HEK293 (cell line): ENCODE measurements at regions not wholly inside any gene's neighbourhood (a gene's known extent, or its start where the extent isn't known, plus 50 kb on each side); places are given as distances from the start of the nearest gene placed in this dataset.

Experiments
- CTCF ChIA-PET: fragments of 350-600 bp; formaldehyde crosslinking; extraction: SDS; loops from one replicate; lab custom pipeline; 2021; ENCODE audit warnings: antibody characterized with exemption; lab: Yijun Ruan, JAX
- POLR2A ChIA-PET: fragments of 300-600 bp; formaldehyde crosslinking; extraction: SDS; loops from one replicate; lab custom pipeline; 2020; ENCODE audit warnings: antibody characterized with exemption, inconsistent platforms; lab: Yijun Ruan, JAX
- H3K27ac ChIP-seq: fragments of 200-500 bp; sonication (Bioruptor generic); 2 replicates; pipeline ENCODE4 v1.5.1; 2014; ENCODE audit warnings: low read depth, low read length, control low read depth, inconsistent platforms; ENCODE audit errors: extremely low read depth
- H3K36me3 ChIP-seq, 2 experiments: fragments of 200-500 bp in 1 of 2; sonication (Bioruptor generic) in 1 of 2; 1 replicate in 1 of 2; 2 replicates in 1 of 2; pipeline ENCODE4 v1.5.1; 2014 to 2017; ENCODE audit warnings: inconsistent platforms in 2 of 2, low read length in 2 of 2; ENCODE audit not compliant: control insufficient read depth in 2 of 2, insufficient read depth in 1 of 2
- H3K4me1 ChIP-seq: fragments of 200-500 bp; sonication (Bioruptor generic); 2 replicates; pipeline ENCODE4 v1.5.1; 2014; ENCODE audit warnings: mild to moderate bottlenecking, low read length, inconsistent platforms; ENCODE audit not compliant: control insufficient read depth, insufficient read depth
- H3K4me3 ChIP-seq: 2 replicates; pipeline ENCODE4 v1.5.1; 2011; ENCODE audit warnings: low read depth, mild to moderate bottlenecking, control low read depth, low read length, moderate library complexity
- H3K9me3 ChIP-seq: fragments of 200-500 bp; sonication (Bioruptor generic); 2 replicates; pipeline ENCODE4 v1.5.1; 2014; ENCODE audit warnings: low read depth, low read length, inconsistent platforms; ENCODE audit not compliant: control insufficient read depth, insufficient read depth
- BCL11A ChIP-seq: fragments of 450-650 bp; formaldehyde crosslinking; IDR thresholded peaks from 2 replicates; pipeline ENCODE4 v1.5.1; 2016; ENCODE audit warnings: low read depth, missing biosample characterization, missing genetic modification characterization
- KLF17 ChIP-seq: fragments of 450-650 bp; formaldehyde crosslinking; IDR thresholded peaks from 2 replicates; pipeline ENCODE4 v1.5.1; 2016; ENCODE audit warnings: missing biosample characterization, missing genetic modification characterization
- PRDM1 ChIP-seq: fragments of 450-650 bp; formaldehyde crosslinking; IDR thresholded peaks from 2 replicates; pipeline ENCODE4; 2016; ENCODE audit warnings: missing biosample characterization, missing genetic modification characterization
- PRDM2 ChIP-seq: fragments of 450-650 bp; formaldehyde crosslinking; IDR thresholded peaks from 2 replicates; pipeline ENCODE4 v1.5.1; 2016; ENCODE audit warnings: missing biosample characterization, missing genetic modification characterization, borderline replicate concordance
- ZFP37 ChIP-seq: fragments of 450-650 bp; formaldehyde crosslinking; IDR thresholded peaks from 2 replicates; pipeline ENCODE4 v1.5.1; 2016; ENCODE audit warnings: missing biosample characterization, missing genetic modification characterization
- ZNF114 ChIP-seq: fragments of 450-650 bp; formaldehyde crosslinking; IDR thresholded peaks from 2 replicates; pipeline ENCODE4 v1.5.0; 2017; ENCODE audit warnings: missing biosample characterization, missing genetic modification characterization
- ZNF146 ChIP-seq: fragments of 450-650 bp; formaldehyde crosslinking; IDR thresholded peaks from 2 replicates; pipeline ENCODE4 v1.5.1; 2016; ENCODE audit warnings: missing biosample characterization, missing genetic modification characterization
- ZNF2 ChIP-seq: fragments of 450-650 bp; formaldehyde crosslinking; IDR thresholded peaks from 2 replicates; pipeline ENCODE4 v1.5.1; 2016; ENCODE audit warnings: missing biosample characterization, missing genetic modification characterization
- ZNF211 ChIP-seq: fragments of 450-650 bp; formaldehyde crosslinking; IDR thresholded peaks from 2 replicates; pipeline ENCODE4 v1.5.1; 2016; ENCODE audit warnings: low read depth, missing biosample characterization, missing genetic modification characterization
- ZNF324 ChIP-seq: fragments of 450-650 bp; formaldehyde crosslinking; IDR thresholded peaks from 2 replicates; pipeline ENCODE4 v1.5.1; 2016; ENCODE audit warnings: missing biosample characterization, missing genetic modification characterization
- ZNF341 ChIP-seq: fragments of 450-650 bp; formaldehyde crosslinking; IDR thresholded peaks from 2 replicates; pipeline ENCODE4; 2016; ENCODE audit warnings: low read depth, missing biosample characterization, missing genetic modification characterization
- ZNF354C ChIP-seq: fragments of 450-650 bp; formaldehyde crosslinking; IDR thresholded peaks from 2 replicates; pipeline ENCODE4 v1.5.1; 2016; ENCODE audit warnings: missing biosample characterization, missing genetic modification characterization, low read depth, borderline replicate concordance
- ZNF530 ChIP-seq: fragments of 450-650 bp; formaldehyde crosslinking; IDR thresholded peaks from 2 replicates; pipeline ENCODE4 v1.5.1; 2016; ENCODE audit warnings: low read depth, missing biosample characterization, missing genetic modification characterization
- ZNF548 ChIP-seq: fragments of 450-650 bp; formaldehyde crosslinking; IDR thresholded peaks from 2 replicates; pipeline ENCODE4 v1.5.1; 2016; ENCODE audit warnings: missing biosample characterization, missing genetic modification characterization
- ZNF664 ChIP-seq: fragments of 450-650 bp; formaldehyde crosslinking; IDR thresholded peaks from 2 replicates; pipeline ENCODE4 v1.5.1; 2016; ENCODE audit warnings: missing biosample characterization, missing genetic modification characterization
- ZNF707 ChIP-seq: fragments of 450-650 bp; formaldehyde crosslinking; IDR thresholded peaks from 2 replicates; pipeline ENCODE4 v1.5.1; 2016; ENCODE audit warnings: missing biosample characterization, missing genetic modification characterization
- ZSCAN18 ChIP-seq: fragments of 450-650 bp; formaldehyde crosslinking; IDR thresholded peaks from 2 replicates; pipeline ENCODE4 v1.5.1; 2016; ENCODE audit warnings: missing biosample characterization, missing genetic modification characterization
- TF ChIP-seq, protein P1 (sequence below): fragments of 450-650 bp; formaldehyde crosslinking; IDR thresholded peaks from 2 replicates; pipeline ENCODE4 v1.5.1; 2016; ENCODE audit warnings: missing biosample characterization, missing genetic modification characterization

- ChIA-PET CTCF (interaction anchor here (1.0 to 1.1 kb wide), 2 partner anchors 8 to 31 kb away, joined by 3 to 5 read pairs; no protein-coding TSS in a partner anchor), POLR2A (no interaction called here)
- no peak for TF ChIP-seq ZFP37
- TF ChIP-seq PRDM2 (tag by site-specific recombination): no peak
- TF ChIP-seq ZNF354C (tag by site-specific recombination): no peak
- TF ChIP-seq ZNF146: no peak
- H3K4me1 ChIP-seq: no peaks in the 10 kb centered on the region
- H3K9me3 ChIP-seq: no peaks in the 10 kb centered on the region
- H3K4me3 ChIP-seq: no peak overlapping the region
- H3K36me3 ChIP-seq: no peaks in the 10 kb centered on the region
- H3K27ac ChIP-seq: no peak overlapping the region
These were observed 171.1 kb downstream of the ZFP36L2 start for GRCh38 chr2:43055086-43055912.

- Histone ChIP-seq H3K36me3 (no peaks in the 10 kb centered on the region), H3K4me1 (no peaks in the 10 kb centered on the region), H3K4me3 (no peak overlapping the region)
- TF ChIP-seq KLF17 (tag by site-specific recombination) (no peak), ZNF530 (tag by site-specific recombination) (no peak), BCL11A (tag by site-specific recombination) (no peak), ZNF707 (no peak), ZNF114 (tag by site-specific recombination) (no peak)
- TF ChIP-seq, all 188 proteins: peak for 0
- ChIA-PET CTCF (interaction anchor here (1.1 kb wide), 1 partner anchor 30 kb away, joined by 5 read pairs; no protein-coding TSS in a partner anchor), POLR2A (no interaction called here)
- no peak overlapping the region for H3K27ac ChIP-seq
- H3K9me3 ChIP-seq: no peaks in the 10 kb centered on the region
These were observed 172.0 kb downstream of the ZFP36L2 start for GRCh38 chr2:43054367-43054766.

DNA sequence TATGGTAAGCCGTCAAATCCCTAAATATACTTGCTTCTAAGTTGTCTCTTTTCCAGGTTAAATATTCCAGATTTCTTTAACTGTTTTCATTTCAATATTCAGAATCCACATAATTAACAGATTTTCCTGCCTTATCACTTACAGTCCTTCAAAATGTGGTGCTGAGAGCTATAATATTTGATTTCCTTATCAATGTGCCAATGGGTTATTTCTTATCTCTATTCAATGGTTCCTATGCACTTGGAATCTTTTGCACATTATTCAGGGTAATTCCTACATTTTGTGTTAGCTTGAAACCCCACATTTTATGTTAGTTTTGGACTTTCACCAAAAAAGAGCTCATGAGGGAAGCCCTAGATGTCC is 173.5 kb downstream of the ZFP36L2 start:
- POLR2A ChIA-PET: no interaction called here
- CTCF ChIA-PET: no interaction called here
- Histone ChIP-seq H3K4me3 (no peak overlapping the region), H3K36me3 (no peaks in the 10 kb centered on the region), H3K4me1 (no peaks in the 10 kb centered on the region), H3K27ac (no peak overlapping the region), H3K9me3 (no peaks in the 10 kb centered on the region)
- TF ChIP-seq ZNF324 (tag by site-specific recombination) (no peak), ZNF2 (no peak), ZNF664 (tag by site-specific recombination) (no peak), ZNF548 (tag by site-specific recombination) (no peak), ZNF341 (tag by site-specific recombination) (no peak), PRDM1 (no peak), ZSCAN18 (tag by site-specific recombination) (no peak), ZNF211 (tag by site-specific recombination) (no peak)
- TF ChIP-seq, protein P1, sequence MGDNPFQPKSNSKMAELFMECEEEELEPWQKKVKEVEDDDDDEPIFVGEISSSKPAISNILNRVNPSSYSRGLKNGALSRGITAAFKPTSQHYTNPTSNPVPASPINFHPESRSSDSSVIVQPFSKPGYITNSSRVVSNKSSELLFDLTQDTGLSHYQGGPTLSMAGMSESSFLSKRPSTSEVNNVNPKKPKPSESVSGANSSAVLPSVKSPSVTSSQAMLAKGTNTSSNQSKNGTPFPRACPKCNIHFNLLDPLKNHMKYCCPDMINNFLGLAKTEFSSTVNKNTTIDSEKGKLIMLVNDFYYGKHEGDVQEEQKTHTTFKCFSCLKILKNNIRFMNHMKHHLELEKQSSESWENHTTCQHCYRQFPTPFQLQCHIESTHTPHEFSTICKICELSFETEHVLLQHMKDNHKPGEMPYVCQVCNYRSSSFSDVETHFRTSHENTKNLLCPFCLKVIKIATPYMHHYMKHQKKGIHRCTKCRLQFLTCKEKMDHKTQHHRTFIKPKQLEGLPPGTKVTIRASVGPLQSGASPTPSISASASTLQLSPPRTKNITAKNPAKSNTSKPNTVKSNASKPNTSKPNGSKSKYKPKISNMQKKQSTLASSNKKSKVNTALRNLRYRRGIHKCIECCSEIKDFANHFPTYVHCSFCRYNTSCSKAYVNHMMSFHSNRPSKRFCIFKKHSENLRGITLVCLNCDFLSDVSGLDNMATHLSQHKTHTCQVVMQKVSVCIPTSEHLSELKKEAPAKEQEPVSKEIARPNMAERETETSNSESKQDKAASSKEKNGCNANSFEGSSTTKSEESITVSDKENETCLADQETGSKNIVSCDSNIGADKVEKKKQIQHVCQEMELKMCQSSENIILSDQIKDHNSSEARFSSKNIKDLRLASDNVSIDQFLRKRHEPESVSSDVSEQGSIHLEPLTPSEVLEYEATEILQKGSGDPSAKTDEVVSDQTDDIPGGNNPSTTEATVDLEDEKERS (tag by site-specific recombination): no peak
